GM18861 (cell line): ENCODE measurements at regions not wholly inside any gene's neighbourhood (a gene's known extent, or its start where the extent isn't known, plus 50 kb on each side); places are given as distances from the start of the nearest gene placed in this dataset.

Experiments
- ATAC-seq: cut with Tn5 transposase; IDR thresholded peaks from one replicate; pipeline ENCODE4 v1.9.1; 2021; ENCODE audit not compliant: unreplicated experiment

DNA sequence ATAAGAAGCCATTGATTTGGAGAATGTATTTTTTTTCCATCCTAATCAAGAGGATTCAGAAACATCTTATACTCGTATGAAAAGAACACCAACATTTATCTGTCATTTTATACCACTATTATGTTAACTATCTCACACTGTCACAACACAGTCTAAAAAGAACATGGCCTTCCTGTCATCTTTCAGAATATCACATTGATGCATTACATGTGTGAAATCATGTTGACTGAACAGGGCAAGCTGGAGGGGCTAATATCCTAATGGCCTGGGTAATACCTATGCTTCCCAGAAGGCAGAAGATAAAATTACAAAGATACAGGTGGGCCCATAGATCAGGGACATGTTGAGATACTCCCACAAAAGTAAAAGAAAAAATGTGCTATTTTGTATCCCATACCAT is 611.7 kb downstream of the STIM2 start:
- ATAC-seq, result no peak

DNA sequence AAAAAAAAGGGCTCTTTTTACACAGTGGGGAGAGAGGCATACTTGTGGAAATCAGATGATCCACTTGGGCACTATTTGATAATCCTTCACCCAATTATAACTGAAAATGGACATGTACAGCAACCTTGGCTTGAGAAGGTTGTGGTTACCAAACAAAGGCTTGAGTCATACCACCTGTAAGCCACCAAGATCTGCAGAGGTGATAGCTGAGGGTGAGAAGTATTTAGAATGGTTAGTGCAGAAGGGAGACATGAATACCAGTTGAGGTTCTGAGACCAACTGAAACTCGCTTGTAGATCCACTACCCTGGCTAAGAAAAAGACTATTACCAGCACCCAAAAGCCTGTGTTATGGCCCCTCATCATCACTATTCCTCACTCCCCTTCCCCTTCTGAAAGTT is 614.0 kb downstream of the STIM2 start:
- no peak for ATAC-seq

DNA sequence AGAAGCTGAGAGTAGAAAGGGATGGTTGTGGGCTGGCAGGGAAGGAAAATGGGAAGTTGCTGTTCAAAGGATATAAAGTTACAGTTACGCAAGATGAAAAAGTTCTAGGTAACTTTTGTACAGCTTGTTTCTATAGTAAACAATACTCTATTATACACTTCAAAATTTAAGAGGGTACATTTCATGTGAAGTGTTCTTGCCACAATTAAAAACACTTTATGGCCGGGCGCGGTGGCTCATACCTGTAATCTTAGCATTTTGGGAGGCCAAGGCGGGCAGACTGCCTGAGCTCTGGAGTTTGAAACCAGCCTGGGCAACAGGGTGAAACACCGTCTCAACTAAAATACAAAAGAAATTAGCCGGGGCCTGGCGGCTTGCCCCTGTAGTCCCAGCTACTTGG is 623.6 kb downstream of the STIM2 start:
- ATAC-seq, result no peak

DNA sequence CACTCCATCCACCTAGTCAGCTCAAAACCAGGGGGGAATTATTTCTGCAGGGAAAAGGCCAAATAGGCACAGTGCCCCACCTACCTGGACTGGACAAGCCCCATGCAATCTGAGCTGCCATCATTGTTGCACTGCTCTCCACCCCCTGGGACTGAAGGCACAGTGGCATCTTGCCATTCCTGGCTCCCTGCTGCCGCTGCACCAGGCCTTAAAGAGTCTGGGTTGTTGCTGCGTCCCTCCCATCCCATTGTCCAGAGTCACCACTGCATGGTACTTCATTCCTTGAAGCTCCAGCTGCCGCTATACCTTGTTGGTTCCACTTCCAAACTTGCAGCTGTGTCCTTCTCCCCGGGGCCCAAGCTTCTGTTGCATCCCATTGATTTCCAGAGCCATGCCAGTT is 629.7 kb downstream of the STIM2 start:
- ATAC-seq, result no peak

DNA sequence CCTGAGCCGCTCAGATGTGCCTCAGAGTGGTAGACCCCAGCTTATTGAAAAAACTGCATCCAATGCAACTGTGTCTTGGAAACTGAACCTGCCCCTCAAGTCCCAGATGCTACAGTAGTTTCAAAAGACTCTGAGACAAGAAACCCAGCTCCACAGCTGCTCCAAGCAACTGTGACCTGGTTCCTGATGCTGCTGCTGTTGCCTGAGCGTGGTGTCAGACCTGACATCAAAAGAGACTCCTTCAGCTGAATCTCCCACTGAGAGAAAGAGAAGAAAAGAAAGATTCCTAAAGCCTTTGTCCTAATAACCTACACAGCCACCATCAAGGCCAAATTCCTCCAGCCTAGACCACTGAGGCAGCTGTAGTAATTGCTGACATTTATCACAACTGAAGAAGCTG is 630.1 kb downstream of the STIM2 start:
- ATAC-seq, result no peak

DNA sequence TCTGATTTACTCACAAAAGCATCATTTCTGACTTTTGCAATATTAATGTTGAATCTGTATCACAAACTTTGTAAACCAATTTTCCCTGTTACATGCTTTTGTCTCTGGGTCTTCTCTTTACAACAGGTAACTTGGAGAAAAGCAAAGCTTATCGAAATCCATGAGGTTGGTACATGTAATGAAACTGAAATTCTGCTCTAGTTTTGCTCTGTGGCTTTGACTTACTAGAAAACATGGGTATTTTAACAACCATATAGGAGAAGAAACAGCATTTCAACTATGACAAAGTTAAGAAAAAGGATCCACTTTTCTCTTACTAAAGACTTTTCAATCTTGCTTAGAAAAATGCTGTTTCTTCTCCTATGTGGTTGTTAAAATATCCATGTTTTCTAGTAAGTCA is 645.8 kb downstream of the STIM2 start:
- ATAC-seq, result no peak

DNA sequence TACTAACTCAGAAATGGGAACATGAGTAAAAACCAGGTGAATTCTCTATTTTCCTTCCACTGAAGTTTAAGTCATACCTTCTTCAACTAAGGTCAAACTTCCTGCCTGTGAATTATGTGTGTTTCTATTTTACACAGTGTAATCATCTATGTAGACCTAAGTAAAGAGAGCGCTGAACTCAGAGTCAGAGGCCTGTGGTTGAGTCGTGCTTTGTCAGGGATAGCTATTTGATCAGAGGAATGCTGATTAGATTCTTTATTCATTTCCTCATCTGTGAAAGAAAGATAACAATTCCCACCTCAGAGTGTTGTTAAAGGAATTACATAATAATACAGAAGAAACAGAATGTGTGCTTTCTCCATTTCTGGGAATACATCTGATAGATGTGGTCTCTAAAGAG is 654.1 kb downstream of the STIM2 start:
- no peak for ATAC-seq

DNA sequence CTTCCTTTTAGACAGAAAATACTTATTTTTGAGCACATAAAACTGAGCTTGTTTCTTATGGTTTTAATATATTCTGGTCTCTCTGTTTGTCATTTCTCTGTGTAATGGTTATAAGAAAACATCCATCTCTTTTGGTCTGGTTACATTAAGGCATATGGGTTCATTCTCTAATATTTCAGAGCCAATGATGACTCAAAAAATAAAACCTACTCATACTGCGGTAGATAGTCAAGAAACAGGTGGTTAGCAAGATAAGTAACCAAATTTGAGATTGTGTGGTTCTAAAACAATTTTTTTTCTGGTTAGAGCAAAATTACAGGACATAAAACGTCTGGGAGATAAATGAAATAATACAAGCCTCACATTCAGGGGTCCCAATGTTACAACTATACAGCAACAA is 654.5 kb downstream of the STIM2 start:
- ATAC-seq, result no peak

DNA sequence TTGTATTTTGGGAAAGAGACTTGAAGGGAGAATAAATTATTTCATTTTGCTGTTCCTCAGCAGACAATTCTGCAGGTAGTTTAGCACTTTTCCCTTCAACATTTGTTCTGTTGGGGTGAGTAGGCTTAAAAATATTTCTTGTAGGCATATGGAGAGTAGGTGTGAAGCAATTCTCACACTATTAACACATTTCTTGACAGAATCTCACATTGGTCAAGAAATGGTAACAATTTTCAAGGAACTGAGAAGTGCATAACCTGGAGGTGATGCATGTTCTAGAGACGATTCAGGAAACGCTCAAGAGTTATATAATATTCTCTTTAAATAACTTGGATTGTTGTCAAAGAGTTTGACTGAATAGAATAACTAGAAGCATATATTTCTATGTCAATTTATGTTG is 658.2 kb downstream of the STIM2 start:
- ATAC-seq, result no peak

DNA sequence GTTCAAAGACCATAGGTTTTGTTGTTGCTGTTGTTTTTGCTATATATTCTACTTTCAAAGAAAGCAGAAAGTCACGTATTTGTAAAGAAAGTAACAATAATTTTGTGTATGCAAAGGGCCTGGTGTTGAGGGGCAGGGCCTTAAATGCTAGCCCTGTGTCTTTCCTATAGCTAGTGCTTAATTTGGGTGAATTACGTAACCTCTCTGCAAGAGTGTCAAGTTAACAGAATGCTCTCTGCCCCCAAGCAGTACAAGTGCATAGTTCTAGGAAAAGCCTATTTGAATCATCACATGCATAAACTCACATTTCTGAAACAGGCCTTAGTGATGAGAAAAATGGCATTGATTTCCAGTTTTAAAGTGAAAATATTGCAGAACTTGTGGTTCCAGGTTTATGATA is 663.6 kb downstream of the STIM2 start:
- ATAC-seq, result no peak

DNA sequence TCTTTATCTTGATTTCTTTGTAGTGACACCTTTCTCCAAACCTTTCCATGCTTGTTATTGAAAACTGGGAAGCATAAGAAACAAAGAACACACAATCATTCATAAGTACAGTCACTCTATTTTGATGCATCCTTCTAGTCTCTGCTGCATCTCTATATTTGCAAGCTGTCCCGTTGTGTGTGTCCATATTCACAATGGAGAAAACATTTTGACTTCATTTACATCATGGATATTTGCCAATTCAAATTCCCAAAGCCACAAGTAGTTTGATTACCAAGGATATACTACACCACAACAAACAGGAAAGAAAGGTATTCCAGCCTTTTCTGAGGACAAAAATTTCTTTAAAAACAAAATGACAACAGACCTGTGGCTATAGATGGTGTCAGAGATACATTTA is 673.8 kb downstream of the STIM2 start:
- ATAC-seq, result no peak

DNA sequence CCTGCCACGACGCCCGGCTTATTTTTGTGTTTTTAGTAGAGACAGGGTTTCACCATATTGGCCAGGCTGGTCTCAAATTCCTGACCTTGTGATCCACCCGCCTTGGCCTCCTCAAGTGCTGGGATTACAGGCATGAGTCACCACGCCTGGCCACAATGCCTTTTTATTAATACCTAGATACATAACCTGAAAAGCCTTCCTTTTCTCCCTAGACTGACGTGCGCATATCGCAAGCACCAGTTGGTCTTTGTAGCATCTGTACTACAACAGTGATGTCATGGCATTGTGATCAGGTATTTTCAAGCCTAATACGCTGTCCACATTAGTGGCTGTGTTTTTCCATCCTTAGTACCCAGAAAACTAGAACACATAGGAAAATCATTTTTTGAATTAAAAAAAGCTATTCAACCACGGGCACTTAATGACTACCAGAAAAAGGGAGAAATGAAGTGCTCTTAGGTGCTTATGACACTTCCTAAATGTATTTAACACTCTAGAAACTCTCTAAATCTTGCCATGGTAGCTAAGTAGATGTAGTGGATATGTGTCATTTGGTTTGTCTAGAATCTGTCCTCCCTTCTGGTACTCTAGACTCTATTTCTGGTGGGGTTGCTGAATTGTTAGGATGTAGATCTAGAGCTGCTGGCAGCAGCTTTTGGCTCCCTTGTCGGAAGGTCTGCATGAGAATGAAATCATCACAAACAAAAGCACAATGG is 707.8 kb downstream of the STIM2 start:
- ATAC-seq, result no peak

DNA sequence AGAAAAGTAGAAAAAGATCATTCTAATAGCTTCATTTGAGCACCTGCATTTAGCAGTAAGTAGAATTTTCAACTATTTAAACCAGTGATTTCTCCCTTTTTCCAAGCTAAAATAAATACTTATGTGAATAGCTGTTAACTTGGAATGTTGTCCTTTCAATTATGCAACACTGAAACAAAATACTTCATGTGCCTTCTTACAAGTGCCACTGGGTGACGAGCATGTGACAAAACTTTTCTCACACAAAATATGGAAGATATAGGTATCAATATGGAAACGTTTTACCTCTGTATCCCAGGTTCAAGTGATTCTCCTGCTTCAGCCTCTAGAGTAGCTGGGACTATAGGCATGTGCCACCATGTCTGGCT is 708.3 kb downstream of the STIM2 start:
- no peak for ATAC-seq

DNA sequence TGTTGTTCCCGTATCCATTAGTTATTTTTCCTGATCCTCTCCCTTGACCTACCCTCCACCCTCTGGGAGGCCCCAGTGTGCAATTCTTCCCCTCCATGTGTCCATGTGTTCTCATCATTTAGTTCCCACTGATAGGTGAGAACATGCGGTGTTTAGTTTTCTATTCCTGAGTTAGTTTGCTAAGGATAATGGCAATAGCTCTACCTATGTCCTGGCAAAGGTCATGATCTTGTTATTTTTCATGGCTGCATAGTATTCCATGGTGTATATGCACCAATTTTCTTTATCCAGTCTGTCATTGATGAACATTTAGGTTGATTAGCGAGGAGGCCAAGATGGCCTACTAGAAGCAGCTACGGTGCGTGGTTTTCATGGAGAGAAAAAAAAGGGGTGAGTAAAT is 714.1 kb downstream of the STIM2 start:
- ATAC-seq, result no peak

DNA sequence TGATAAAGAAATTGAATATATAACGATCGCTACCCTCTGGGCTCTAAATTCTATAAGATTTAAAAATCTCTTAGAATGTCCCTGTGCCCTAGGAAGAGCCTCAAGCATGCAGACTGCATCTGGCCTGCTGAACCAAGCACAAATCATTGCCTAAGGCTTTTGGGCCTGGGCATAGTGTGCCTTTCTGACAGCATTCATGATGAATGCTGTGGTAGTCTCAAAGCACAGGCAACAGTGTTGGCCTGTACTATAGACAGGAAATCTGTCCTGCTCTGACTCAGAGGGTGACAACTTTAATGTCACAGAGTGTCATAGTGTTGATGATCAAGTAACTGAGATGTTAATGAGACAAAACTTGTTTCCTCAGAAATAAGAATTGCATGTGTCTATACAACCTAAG is 717.3 kb downstream of the STIM2 start:
- no peak for ATAC-seq

DNA sequence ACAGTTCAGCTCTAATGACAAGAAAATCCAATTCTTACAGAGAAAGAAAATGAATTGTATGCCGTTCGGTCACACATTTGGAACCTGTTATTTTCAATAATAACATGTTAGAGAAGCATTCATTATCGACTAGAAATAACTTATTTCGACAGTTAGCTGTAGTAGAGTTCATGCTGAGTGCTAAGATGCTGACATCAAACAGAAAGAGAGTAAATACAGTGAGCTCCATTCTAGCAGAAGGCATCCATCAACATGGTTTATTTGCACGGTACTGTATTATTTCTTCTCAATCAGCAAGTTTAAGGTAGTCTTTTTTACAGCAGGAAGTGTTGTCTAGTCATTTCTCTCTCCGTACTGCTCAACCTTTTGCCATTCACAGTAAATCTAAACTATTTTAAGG is 732.1 kb downstream of the STIM2 start:
- no peak for ATAC-seq

DNA sequence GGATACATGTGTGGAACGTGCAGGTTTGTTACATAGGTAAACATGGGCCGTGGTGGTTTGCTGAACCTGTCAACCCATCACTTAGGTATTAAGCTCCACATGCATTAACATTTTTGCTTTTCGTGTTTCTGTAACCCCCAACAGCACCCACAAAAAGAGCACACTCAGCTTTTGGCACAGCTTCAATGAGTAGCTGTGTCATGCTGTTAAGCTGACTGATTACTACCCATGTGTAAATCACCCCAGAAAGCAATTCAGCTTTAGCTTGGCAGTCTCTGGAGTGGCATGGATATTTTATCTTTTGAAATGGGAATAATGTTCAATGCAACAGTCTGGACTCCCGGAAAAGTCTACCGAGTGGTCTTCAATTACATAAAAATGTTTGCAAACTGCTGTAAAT is 734.3 kb downstream of the STIM2 start:
- no peak for ATAC-seq

DNA sequence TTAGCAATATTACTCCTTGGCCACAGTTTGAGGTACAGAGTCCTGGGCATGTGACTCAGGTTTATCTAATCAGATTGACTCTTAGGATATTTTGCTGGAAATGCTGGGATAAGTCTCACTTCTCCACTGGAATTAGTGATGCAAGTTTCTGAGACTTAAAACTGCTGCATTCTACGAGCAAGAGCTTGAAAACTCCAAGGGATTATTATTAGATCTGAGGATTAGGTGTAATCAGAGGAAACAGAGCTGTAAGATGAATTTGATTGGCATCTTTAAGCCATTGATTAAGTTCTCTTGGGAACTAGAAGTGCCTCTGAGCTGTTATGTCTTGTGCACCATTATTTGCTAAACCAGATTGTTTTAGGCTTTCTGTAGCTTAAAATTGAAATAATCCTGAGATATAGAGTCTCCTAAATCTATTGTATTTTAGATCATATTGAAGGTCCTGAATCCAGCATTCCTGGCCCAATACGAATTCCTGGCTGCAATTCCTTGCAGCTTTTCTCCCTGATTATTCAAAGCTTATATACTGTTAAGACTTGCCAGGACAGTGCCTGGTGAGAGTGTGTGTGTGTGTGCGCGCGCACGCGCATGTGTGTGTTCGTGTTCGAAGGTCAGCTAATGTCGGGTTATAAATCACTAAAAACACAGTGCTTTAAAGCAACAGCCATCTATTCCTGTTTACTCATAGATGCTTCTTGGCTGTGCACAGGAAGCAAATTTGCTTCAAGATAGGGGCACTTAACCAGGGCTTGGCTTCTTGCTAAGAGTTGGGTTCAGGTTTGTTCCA is 735.1 kb downstream of the STIM2 start:
- ATAC-seq, result no peak

DNA sequence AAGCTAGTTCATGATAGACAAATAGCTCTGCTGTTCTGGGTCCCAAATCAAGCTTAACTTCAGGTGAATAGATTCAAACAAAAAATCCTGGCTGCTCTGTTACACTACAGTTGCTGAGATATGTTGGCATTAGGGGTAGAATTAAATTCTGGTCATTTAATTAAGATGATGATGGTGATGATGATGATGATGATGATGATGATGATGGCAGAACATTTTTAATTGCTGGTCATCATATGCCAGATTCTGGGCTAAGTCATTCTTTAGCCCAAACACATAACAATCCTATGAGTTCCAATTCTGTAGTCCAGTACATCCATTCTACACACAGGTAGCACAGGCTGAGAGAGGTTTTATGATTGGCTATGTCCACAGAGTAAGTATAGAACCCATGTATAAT is 741.5 kb downstream of the STIM2 start:
- ATAC-seq, result no peak

DNA sequence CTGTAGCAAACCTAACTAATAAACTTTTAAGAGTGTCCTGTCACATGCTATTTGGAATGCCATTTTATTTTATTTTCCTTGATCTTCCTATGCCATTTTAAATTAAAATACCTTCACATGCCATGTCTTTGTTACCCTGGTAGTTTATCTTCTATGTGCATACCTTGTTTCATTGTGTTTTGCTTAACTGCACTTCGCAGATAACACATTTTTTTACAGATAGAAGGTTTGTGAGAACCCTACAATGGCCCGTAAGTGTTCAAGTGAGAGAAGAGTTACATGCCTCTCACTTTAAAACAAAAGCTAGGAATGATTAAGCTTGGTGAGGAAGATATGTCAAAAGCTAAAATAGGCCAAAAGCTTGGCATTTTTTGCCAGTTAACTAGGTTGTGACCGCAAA is 744.1 kb downstream of the STIM2 start:
- no peak for ATAC-seq

DNA sequence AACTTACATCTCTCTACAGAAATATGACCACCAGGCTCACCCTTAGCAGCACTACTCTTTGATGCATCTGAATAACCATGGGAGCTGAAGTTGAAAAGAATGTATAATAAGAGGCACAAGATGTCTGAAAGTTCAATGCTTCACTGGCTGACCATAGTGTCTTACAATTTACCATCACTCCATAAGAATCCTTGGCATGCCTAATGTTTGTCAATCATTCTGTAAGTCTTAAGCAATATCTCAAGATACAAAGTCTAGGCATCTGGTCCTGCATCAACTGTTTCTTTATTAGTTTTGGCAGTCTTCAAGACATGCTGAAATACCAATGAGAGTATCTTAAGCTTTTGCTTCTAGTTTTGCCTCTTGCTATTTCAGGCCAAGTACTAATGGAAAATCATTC is 755.5 kb downstream of the STIM2 start:
- no peak for ATAC-seq

DNA sequence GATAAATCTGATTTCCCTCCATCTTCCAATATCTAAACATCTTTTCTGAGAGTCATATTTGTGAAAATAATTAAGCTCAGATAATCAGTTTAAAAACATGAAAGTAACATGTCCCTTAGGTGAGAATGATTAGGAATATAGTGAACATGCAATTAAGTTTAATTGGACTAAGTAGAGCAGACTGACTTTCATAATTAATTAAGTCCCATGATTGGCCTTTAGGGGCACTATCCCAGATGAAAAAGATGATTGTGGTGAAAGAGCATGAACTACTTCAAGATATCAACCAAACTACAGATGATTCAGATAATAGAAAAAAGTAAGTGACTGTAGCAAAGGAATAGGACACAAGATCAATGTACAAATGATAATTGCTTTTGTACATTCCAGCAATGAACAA is 758.8 kb downstream of the STIM2 start:
- no peak for ATAC-seq

DNA sequence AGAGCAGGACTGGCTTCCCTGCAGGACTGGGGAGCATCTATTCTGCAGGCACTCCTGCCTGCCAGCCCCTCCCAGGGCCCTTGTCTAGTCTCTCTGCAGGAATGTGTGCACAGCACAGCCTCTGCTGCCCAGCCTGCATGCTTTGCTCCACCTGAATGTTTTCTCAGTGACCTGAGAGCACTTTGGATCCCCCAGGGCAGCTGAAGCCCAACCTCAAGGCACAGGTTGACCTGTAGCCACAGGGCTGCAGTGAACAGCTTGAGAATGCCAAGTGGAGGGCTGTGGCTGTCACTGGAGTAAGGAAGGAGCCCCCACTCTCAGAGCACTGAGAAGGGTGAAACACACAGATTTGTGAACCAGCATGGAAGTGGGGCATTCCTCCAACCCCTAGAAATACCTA is 760.2 kb downstream of the STIM2 start:
- ATAC-seq, result no peak
